H1 (cell line): ENCODE measurements at regions not wholly inside any gene's neighbourhood (a gene's known extent, or its start where the extent isn't known, plus 50 kb on each side); places are given as distances from the start of the nearest gene placed in this dataset.

Experiments
- BRCA1 ChIP-seq: IDR thresholded peaks from 2 replicates; pipeline ENCODE4 v1.6.1; 2012; ENCODE audit warnings: low read depth, low read length, improper control_type of control experiment
- CREB1 ChIP-seq: IDR thresholded peaks from 2 replicates; pipeline ENCODE4 v1.6.1; 2012; ENCODE audit warnings: inconsistent platforms
- EGR1 ChIP-seq: IDR thresholded peaks from 2 replicates; pipeline ENCODE4 v1.6.1; 2011; ENCODE audit warnings: low read depth, low read length, borderline replicate concordance
- EZH2 ChIP-seq: fragments of 200-600 bp; sonication (generic); IDR thresholded peaks from 2 replicates; pipeline ENCODE4 v1.7.1; 2012; ENCODE audit warnings: low read depth, mild to moderate bottlenecking, moderate library complexity, low read length, inconsistent platforms; ENCODE audit not compliant: severe bottlenecking
- JUN ChIP-seq: IDR thresholded peaks from 2 replicates; pipeline ENCODE4 v1.6.1; 2011; ENCODE audit warnings: low read depth, mild to moderate bottlenecking, improper control_type of control experiment, low read length
- KDM5A ChIP-seq: fragments of 200-600 bp; IDR thresholded peaks from 2 replicates; pipeline ENCODE4 v1.7.1; 2012; ENCODE audit warnings: mild to moderate bottlenecking, low read length, inconsistent platforms, mixed read lengths
- MAFK ChIP-seq: IDR thresholded peaks from 2 replicates; pipeline ENCODE4 v1.6.1; 2012; ENCODE audit warnings: low read depth, mild to moderate bottlenecking, improper control_type of control experiment, low read length
- RBBP5 ChIP-seq: IDR thresholded peaks from 2 replicates; pipeline ENCODE4 v1.7.1; 2012; ENCODE audit warnings: low read depth, mild to moderate bottlenecking, inconsistent platforms, low read length, moderate library complexity, borderline replicate concordance
- SIX5 ChIP-seq: IDR thresholded peaks from 2 replicates; pipeline ENCODE4 v1.6.1; 2011; ENCODE audit warnings: mild to moderate bottlenecking, low read depth, low read length
- TAF7 ChIP-seq: optimal IDR thresholded peaks from 2 replicates; pipeline ENCODE3; 2011; ENCODE audit warnings: low read depth, mild to moderate bottlenecking, inconsistent platforms, low read length, moderate library complexity, borderline replicate concordance
- TF ChIP-seq, protein P1 (sequence below): fragments of 300-600 bp; sonication (generic); IDR thresholded peaks from 2 replicates; pipeline ENCODE4 v1.7.1; 2012; ENCODE audit warnings: low read length, moderate library complexity, mild to moderate bottlenecking, inconsistent platforms; ENCODE audit not compliant: insufficient replicate concordance
- TF ChIP-seq, protein P2 (sequence below): IDR thresholded peaks from 2 replicates; pipeline ENCODE4 v1.6.1; 2011; ENCODE audit warnings: low read length, improper control_type of control experiment

DNA sequence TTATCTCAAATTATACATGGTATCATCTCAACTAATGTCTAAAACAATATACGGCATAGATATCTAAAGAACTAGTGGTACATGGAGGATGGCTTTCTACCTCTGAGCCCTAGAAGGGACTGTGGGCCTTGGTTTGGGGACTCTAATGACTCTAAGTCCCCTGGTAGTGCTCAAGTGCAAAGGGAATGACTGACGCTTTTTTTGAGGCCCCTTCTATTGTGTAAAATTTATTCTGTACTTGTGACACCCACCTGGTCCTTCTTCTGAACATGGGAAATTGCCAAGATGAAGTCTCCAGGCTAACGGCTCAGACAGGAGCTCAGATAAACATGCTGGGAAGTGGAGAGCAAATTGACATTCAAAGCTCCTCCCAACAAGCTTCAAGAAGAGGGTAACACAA, 53.4 kb upstream of the IGLL5 start (continued):
- TF ChIP-seq, protein P1, sequence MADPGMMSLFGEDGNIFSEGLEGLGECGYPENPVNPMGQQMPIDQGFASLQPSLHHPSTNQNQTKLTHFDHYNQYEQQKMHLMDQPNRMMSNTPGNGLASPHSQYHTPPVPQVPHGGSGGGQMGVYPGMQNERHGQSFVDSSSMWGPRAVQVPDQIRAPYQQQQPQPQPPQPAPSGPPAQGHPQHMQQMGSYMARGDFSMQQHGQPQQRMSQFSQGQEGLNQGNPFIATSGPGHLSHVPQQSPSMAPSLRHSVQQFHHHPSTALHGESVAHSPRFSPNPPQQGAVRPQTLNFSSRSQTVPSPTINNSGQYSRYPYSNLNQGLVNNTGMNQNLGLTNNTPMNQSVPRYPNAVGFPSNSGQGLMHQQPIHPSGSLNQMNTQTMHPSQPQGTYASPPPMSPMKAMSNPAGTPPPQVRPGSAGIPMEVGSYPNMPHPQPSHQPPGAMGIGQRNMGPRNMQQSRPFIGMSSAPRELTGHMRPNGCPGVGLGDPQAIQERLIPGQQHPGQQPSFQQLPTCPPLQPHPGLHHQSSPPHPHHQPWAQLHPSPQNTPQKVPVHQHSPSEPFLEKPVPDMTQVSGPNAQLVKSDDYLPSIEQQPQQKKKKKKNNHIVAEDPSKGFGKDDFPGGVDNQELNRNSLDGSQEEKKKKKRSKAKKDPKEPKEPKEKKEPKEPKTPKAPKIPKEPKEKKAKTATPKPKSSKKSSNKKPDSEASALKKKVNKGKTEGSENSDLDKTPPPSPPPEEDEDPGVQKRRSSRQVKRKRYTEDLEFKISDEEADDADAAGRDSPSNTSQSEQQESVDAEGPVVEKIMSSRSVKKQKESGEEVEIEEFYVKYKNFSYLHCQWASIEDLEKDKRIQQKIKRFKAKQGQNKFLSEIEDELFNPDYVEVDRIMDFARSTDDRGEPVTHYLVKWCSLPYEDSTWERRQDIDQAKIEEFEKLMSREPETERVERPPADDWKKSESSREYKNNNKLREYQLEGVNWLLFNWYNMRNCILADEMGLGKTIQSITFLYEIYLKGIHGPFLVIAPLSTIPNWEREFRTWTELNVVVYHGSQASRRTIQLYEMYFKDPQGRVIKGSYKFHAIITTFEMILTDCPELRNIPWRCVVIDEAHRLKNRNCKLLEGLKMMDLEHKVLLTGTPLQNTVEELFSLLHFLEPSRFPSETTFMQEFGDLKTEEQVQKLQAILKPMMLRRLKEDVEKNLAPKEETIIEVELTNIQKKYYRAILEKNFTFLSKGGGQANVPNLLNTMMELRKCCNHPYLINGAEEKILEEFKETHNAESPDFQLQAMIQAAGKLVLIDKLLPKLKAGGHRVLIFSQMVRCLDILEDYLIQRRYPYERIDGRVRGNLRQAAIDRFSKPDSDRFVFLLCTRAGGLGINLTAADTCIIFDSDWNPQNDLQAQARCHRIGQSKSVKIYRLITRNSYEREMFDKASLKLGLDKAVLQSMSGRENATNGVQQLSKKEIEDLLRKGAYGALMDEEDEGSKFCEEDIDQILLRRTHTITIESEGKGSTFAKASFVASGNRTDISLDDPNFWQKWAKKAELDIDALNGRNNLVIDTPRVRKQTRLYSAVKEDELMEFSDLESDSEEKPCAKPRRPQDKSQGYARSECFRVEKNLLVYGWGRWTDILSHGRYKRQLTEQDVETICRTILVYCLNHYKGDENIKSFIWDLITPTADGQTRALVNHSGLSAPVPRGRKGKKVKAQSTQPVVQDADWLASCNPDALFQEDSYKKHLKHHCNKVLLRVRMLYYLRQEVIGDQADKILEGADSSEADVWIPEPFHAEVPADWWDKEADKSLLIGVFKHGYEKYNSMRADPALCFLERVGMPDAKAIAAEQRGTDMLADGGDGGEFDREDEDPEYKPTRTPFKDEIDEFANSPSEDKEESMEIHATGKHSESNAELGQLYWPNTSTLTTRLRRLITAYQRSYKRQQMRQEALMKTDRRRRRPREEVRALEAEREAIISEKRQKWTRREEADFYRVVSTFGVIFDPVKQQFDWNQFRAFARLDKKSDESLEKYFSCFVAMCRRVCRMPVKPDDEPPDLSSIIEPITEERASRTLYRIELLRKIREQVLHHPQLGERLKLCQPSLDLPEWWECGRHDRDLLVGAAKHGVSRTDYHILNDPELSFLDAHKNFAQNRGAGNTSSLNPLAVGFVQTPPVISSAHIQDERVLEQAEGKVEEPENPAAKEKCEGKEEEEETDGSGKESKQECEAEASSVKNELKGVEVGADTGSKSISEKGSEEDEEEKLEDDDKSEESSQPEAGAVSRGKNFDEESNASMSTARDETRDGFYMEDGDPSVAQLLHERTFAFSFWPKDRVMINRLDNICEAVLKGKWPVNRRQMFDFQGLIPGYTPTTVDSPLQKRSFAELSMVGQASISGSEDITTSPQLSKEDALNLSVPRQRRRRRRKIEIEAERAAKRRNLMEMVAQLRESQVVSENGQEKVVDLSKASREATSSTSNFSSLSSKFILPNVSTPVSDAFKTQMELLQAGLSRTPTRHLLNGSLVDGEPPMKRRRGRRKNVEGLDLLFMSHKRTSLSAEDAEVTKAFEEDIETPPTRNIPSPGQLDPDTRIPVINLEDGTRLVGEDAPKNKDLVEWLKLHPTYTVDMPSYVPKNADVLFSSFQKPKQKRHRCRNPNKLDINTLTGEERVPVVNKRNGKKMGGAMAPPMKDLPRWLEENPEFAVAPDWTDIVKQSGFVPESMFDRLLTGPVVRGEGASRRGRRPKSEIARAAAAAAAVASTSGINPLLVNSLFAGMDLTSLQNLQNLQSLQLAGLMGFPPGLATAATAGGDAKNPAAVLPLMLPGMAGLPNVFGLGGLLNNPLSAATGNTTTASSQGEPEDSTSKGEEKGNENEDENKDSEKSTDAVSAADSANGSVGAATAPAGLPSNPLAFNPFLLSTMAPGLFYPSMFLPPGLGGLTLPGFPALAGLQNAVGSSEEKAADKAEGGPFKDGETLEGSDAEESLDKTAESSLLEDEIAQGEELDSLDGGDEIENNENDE = no peak
- TF ChIP-seq MAFK (no peak), KDM5A (no peak), TAF7 (no peak), JUN (no peak), RBBP5 (no peak), EZH2 (no peak), SIX5 (no peak), CREB1 (no peak), BRCA1 (no peak), EGR1 (no peak)
- TF ChIP-seq, protein P2, sequence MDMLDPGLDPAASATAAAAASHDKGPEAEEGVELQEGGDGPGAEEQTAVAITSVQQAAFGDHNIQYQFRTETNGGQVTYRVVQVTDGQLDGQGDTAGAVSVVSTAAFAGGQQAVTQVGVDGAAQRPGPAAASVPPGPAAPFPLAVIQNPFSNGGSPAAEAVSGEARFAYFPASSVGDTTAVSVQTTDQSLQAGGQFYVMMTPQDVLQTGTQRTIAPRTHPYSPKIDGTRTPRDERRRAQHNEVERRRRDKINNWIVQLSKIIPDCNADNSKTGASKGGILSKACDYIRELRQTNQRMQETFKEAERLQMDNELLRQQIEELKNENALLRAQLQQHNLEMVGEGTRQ = no peak
